HTR-8/SVneo (cell line): ENCODE measurements at regions not wholly inside any gene's neighbourhood (a gene's known extent, or its start where the extent isn't known, plus 50 kb on each side); places are given as distances from the start of the nearest gene placed in this dataset.

Source experiments
- DNase-seq: peaks from one replicate; pipeline ENCODE4 v3.0.0; 2011; ENCODE audit warnings: low spot score, mixed read lengths; ENCODE audit not compliant: insufficient read length
- FAIRE-seq: peaks from 2 replicates; lab custom pipeline; 2011; peaks lifted over from hg19 to GRCh38; lab: Jason Lieb, UNC

DNA sequence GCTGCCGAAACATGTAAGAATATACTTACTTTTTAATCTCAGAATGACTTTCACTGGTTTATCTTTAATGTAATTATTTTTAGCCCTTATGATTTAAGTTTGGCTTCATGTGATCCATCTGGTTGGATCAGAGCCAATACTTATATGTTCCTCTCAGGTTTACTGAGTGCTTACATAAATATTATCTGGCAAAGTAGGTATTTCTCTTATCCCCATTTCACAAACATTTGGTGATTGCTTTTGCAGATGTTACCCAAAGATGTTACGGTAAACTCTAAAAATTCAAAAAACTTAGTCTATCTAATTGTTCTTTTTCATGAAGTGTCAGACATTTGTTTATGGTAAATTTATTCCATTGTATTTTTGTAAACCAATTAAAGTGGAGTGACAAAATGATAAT lies 115.0 kb upstream of the TLL1 start:
- FAIRE-seq, result no peak

GRCh38 chr4:165760182-165760581 lies 112.9 kb upstream of the TLL1 start:
- FAIRE-seq, result no peak
- no peak for DNase-seq

More for the DNA sequence above, 115.0 kb upstream of the TLL1 start:
- no peak for DNase-seq

DNA sequence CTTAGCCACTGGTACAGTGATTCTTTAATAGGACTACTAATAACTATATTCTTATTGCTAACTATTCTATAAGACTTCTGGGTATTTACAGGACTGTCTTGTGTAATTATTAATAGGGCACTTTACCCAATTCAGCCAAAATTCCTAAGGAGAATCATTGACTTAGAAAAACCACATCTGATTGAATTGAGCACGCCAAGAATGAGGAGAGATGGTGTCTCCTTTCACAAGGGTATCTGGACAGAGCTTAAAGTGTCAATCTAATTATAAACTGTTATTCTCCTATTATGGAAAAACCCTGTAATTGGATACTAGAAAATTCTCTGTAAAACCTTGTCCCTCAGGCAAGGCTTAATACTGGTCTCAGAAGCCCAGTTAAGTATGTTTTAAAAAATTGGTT lies 111.1 kb upstream of the TLL1 start:
- DNase-seq (no peak), FAIRE-seq (no peak)

DNA sequence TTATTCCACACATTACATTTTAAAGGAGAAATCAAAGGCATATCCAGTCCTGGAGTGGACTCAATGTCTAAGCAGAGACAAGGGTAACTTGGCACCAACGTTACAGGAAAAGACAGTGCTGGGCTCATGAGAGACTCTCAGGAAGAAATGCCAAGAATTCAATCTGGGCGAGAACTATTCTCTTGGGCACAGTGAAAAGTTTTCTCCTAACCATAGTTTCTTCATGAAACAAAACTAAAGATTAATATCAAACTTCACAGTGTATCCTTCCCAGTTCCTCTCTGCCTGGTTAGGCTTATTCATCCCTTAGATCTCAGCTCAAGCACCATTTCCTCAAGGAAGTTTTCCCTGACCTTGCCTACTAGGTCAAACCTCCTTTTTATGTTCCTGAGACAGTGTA lies 109.4 kb upstream of the TLL1 start:
- FAIRE-seq, result no peak
- DNase-seq, result no peak

DNA sequence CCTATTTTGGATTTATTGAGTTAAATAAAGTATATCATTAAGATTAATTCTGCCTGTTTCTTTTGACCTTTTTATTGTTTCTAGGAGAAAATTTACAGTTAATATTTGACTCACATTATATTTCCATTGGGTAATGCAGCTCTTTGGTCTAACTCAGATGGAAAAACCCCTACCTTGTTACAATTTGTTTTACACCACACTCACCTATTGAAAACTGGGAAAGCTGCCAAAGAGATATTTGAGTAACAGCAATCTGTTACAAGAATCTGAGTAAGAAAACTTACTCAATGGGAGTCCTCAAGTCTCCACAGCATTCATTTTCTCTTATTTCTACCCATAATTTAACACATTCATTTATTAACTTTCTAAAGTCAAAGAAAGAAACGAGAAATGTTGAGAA lies 108.0 kb upstream of the TLL1 start:
- DNase-seq, result no peak

GRCh38 chr4:165766018-165766417 lies 107.0 kb upstream of the TLL1 start:
- FAIRE-seq, result no peak
- DNase-seq, result no peak

More for the DNA sequence above, 108.0 kb upstream of the TLL1 start:
- FAIRE-seq, result no peak

GRCh38 chr4:165766976-165767375 lies 106.1 kb upstream of the TLL1 start:
- DNase-seq (no peak), FAIRE-seq (no peak)

DNA sequence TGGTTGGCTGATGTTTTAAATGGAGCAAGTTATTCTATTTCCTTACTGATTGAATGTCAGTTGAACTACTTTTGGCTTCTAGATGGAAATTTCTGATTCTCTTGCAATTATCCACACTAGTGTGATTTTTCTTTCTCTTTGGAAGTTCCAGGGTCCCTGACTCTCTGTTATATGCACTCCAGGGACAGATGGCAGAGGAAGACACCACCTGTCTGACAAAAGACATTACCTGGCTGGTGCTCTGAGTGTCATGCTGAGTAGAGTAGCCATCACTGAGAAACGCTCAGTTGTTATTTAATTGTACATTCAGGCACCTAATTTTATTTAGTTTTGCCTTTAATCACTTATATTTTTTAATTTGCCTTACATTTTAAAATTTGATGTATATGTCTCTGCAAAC lies 105.4 kb upstream of the TLL1 start:
- FAIRE-seq (no peak), DNase-seq (no peak)

DNA sequence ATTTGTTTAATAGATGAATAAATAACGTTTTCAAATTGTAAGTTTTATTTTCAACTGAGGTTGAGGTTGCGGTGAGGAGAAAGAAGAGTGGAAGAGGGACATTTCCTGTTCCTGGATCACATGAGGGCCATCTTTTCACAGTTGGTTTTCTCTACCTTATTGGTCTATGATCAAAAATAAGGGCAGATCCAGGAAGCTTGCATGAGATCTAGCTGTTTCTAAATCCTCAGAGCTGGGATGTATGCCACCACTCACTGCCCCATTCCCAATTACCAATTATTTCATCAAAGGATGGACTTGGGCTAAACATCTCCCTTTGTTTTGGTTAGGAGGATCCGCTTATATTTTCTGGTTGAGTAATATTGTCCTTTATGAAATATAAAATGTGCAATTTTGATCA lies 104.8 kb upstream of the TLL1 start:
- no peak for DNase-seq
- FAIRE-seq, result no peak

DNA sequence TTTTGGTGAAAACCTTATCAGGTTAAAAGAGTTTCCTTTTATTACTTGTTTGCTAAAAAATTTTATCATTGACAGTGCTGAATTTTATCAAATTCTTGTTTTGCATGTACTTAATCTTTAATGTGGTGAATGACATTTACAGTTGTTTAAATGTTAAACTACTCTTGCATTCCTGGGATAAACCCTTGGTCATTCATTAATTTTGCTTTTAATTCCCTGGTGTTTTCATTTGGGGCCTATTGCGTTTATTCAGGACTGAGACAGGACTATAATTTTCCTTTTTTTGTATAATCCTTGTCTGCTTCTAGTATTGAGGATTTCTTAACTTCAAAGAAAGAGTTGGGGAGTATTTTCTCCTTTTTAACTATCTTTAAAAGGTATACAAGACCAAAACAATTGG lies 98.7 kb upstream of the TLL1 start:
- DNase-seq (no peak), FAIRE-seq (no peak)

DNA sequence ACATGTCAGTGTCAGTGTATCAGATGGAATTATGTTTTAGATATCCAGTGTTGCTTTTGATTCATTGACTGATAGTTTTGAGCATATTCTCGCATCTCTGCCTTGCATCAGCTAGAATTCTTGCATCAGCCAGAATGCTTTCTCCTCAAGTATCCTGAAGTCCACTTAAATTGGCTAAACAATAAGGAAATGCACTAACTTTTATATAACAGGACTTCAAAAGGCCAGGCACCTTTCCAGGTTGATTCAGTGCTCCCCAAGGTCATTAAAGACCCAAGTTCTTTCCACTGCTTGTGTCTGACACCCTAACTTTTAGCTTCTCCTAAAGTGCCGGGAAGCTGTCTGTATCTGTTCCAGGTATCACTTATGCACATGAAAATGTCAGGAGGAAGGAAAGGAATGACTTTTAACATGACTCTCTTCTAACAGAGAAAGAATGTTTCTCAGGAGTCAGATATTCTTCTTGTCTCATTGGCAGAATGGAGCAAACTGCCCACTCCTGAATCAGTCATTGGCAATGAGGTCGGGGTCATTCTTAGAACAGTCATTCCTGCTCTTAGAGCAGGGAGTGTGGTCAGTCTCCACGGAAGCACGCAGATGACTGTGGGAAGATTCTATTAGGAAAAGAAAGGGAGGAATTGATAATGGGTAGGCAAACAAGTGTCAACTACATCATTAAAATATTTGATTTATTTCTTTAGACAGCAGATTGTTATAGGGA lies 92.9 kb upstream of the TLL1 start:
- FAIRE-seq (no peak), DNase-seq (no peak)

GRCh38 chr4:165780735-165781134 lies 92.3 kb upstream of the TLL1 start:
- DNase-seq, result no peak
- FAIRE-seq, result no peak

GRCh38 chr4:165782623-165783022 lies 90.4 kb upstream of the TLL1 start:
- FAIRE-seq (no peak), DNase-seq (no peak)

GRCh38 chr4:165783626-165784025 lies 89.4 kb upstream of the TLL1 start:
- FAIRE-seq (no peak), DNase-seq (no peak)

- DNase-seq, result no peak
- FAIRE-seq, result no peak
These were observed 88.4 kb upstream of the TLL1 start for GRCh38 chr4:165784672-165785071.

- DNase-seq (no peak), FAIRE-seq (no peak)
These were observed 87.7 kb upstream of the TLL1 start for GRCh38 chr4:165785337-165785736.

GRCh38 chr4:165787516-165788274 lies 85.3 kb upstream of the TLL1 start:
- FAIRE-seq, result no peak

DNA sequence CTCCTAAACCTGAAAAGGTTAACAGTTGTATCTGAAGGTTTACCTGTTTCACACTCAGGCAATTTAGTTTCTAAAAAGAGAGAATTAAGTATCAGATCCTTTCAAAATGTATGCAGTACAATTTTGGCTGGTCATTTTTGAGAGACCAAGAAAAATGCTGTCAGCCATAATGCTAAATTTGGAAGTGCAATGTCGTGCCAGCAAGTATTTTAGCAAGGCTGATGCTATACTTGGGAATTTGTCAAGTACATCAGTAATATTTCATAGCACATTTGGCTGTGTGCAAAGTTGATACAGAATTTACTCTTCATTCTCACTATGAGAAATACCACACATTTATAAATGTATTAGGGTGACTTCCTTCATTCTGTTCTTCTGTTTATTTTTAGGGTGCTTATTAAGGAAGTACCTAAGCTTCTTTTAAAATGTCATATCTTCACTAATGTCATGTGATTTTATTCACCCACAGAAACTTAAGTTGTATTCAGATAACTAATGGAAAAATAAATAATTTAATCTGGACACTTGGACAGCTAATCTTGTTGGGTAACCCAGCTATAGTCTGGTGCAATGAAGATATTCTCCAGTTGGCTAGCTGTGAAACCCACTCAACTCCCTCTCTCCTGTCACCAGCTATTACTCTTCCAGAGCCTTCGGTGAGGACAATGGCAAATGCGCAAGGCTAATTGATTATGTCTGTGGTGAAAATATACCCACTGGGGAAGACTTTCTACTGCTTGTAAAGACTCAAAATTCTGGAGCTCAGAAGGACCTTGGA lies 84.2 kb upstream of the TLL1 start:
- no peak for FAIRE-seq
- DNase-seq, result no peak

More at GRCh38 chr4:165787516-165788274, 85.3 kb upstream of the TLL1 start:
- no peak for DNase-seq

DNA sequence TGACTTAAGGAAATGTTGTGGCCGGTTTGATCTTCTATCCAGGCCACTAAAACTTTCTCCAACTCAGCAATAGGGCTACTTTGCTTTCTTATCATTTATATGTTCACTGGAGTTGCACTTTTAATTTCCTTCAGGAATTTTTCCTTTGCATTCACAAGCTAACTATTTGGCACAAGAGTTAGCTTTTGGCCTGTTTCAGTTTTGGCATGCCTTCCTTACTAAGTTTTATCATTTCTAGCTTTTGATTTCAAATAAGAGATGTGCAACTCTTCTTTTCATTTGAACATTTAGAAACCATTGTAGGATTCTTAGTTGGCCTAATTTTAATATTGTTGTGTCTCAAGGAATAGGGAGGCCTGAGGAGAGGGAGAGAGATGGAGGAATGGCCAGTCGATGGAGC lies 79.8 kb upstream of the TLL1 start:
- FAIRE-seq (no peak), DNase-seq (no peak)

- DNase-seq, result no peak
- no peak for FAIRE-seq
These were observed 78.2 kb upstream of the TLL1 start for GRCh38 chr4:165794834-165795233.

GRCh38 chr4:165799384-165799815 lies 73.6 kb upstream of the TLL1 start:
- DNase-seq (no peak), FAIRE-seq (no peak)
